Activated CD8-positive, alpha-beta T cell treated with anti-CD3 and anti-CD28 coated beads for 36 hours (primary cell): ENCODE measurements at regions not wholly inside any gene's neighbourhood (a gene's known extent, or its start where the extent isn't known, plus 50 kb on each side); places are given as distances from the start of the nearest gene placed in this dataset.
A peak's percentile ranks its signal among the peaks of the same experiment; 100 is the strongest.

Source experiments
- ATAC-seq: fragments of 200-7000 bp; cut with Tn5 transposase; one replicate; pipeline ENCODE4 v1.10.0; 2021; ENCODE audit warnings: mild to moderate bottlenecking, moderate library complexity
- CTCF ChIA-PET: fragments of 350-600 bp; sonication (Branson Sonifier 250); formaldehyde crosslinking; loops from one replicate; lab custom pipeline; 2021; ENCODE audit warnings: antibody characterized with exemption; lab: Charles Lee
- POLR2A ChIA-PET: fragments of 350-600 bp; sonication (Branson Sonifier 250); formaldehyde crosslinking; loops from one replicate; lab custom pipeline; 2021; ENCODE audit warnings: antibody characterized with exemption; lab: Charles Lee
- DNase-seq: peaks from one replicate; pipeline ENCODE4 v3.0.0-alpha.2; 2020
- H3K27ac Mint-ChIP-seq: one replicate; pipeline ENCODE4 v1.8.0; 2021; ENCODE audit warnings: mild to moderate bottlenecking, mixed read lengths
- H3K27me3 Mint-ChIP-seq: one replicate; pipeline ENCODE4 v1.8.0; 2021; ENCODE audit warnings: mixed read lengths
- H3K36me3 Mint-ChIP-seq: one replicate; pipeline ENCODE4 v1.8.0; 2021; ENCODE audit warnings: low read depth, mixed read lengths
- H3K4me1 Mint-ChIP-seq: one replicate; pipeline ENCODE4 v1.8.0; 2021; ENCODE audit warnings: low read depth, mixed read lengths
- H3K4me3 Mint-ChIP-seq: one replicate; pipeline ENCODE4 v1.8.0; 2021; ENCODE audit warnings: mild to moderate bottlenecking, moderate library complexity, mixed read lengths
- H3K9me3 Mint-ChIP-seq: one replicate; pipeline ENCODE4 v1.8.0; 2021; ENCODE audit warnings: mixed read lengths
- CTCF ChIP-seq: fragments of 200-600 bp; IDR thresholded peaks from one replicate; pipeline ENCODE4 v1.8.0; 2022; ENCODE audit warnings: antibody characterized with exemption, mild to moderate bottlenecking
- intact Hi-C: fragments of 100-400 bp; cut with micrococcal nuclease; formaldehyde crosslinking; loops from one replicate; pipeline ENCODE4 v1.10.0; 2022

DNA sequence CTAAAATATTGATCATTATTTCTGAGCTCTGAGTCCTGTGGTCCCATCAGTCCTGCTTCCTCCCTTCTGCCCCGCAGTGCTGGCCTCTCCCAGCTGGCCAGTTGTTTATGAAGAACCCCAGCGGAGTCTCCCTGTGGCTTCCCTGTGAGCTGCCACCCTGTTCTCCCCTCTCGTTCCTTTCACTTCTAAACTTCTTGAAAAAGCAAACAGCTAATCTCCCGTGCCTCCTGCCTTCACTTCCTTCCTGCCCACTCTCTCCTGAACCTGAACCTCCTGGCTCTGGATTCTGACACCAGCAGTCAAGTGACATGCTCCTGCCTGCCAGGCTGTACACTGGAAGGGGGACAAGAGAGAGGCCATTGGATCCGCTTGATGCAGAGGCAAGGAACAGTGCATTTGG lies 63.7 kb upstream of the ZPBP start:
- H3K9me3 Mint-ChIP-seq = peaks cover 9% of the 10 kb centered on the region
- peak; percentile 11 for ATAC-seq
- DNase-seq = no peak

DNA sequence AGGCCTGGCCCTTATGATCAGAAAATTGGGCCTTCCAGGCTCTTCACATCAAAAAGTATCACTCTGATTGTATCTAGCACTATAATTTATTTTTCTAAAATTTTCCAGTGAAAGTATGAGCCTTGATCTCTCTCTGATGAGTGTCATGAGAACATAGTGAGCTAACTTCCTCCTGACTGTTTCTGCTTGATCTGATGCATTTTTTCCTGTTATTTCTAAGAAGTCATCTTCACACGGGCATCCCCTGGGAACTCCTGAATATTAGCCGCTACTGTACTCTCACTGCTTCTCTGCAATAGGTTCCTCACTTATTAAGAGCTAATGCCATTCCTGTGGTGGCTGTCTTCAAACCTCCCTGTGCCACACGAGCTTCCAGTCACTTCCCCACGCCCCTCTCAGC lies 63.1 kb upstream of the ZPBP start:
- ChIA-PET POLR2A (interaction anchor here (0.5 to 2.0 kb wide), 15 partner anchors 9 to 1181 kb away, joined by 3 to 8 read pairs (median 3); no protein-coding TSS in a partner anchor), CTCF (interaction anchor here (0.6 to 2.8 kb wide), 9 partner anchors 10 to 312 kb away, joined by 3 to 26 read pairs (median 4); no protein-coding TSS in a partner anchor)
- no peak for TF ChIP-seq CTCF
- no peaks in the 10 kb centered on the region for H3K27me3 Mint-ChIP-seq
- ATAC-seq (peak; percentile 73), DNase-seq (peak; percentile 47)
- H3K27ac Mint-ChIP-seq = peak overlapping the region; percentile 94
- peaks cover 13% of the 10 kb centered on the region for H3K36me3 Mint-ChIP-seq
- H3K9me3 Mint-ChIP-seq = peaks cover 10% of the 10 kb centered on the region
- H3K4me1 Mint-ChIP-seq = peaks cover 66% of the 10 kb centered on the region
- H3K4me3 Mint-ChIP-seq = peak overlapping the region; percentile 62
- intact Hi-C loops = no loop called here

More for the DNA sequence above, 63.7 kb upstream of the ZPBP start:
- ChIA-PET POLR2A (interaction anchor here (0.5 to 2.0 kb wide), 13 partner anchors 9 to 1181 kb away, joined by 3 to 8 read pairs (median 3); no protein-coding TSS in a partner anchor), CTCF (interaction anchor here (0.6 to 2.8 kb wide), 8 partner anchors 10 to 311 kb away, joined by 3 to 26 read pairs (median 3); no protein-coding TSS in a partner anchor)
- intact Hi-C loops = no loop called here
- no peak for TF ChIP-seq CTCF
- Mint-ChIP-seq H3K36me3 (peaks cover 13% of the 10 kb centered on the region), H3K4me1 (peaks cover 64% of the 10 kb centered on the region), H3K27me3 (no peaks in the 10 kb centered on the region), H3K4me3 (peak overlapping the region; percentile 62), H3K27ac (peak overlapping the region; percentile 94)

DNA sequence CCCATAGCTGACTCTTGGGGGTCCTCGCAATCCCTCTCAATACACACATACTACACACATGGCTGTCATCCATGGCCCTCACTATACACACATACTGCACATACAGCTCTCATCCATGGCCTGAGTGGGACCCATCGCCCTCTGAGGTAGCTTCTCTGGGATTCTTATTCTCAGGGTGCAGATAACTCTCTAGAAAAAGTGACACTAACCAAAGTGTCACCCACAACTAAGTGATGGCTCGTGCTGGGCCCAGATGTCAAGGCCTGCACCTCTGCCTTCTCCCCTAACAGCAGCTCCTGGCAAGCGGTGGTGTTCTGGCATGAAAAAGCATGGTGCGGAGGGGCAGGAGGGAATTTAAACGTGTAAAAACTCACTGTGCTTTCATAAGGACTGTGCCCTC lies 62.7 kb upstream of the ZPBP start:
- peak; percentile 61 for ATAC-seq
- Mint-ChIP-seq H3K36me3 (peaks cover 13% of the 10 kb centered on the region), H3K4me3 (peak overlapping the region; percentile 62), H3K4me1 (peaks cover 66% of the 10 kb centered on the region), H3K9me3 (peaks cover 10% of the 10 kb centered on the region), H3K27ac (peak overlapping the region; percentile 94), H3K27me3 (no peaks in the 10 kb centered on the region)
- DNase-seq = peak; percentile 67
- TF ChIP-seq CTCF = no peak
- ChIA-PET CTCF (interaction anchor here (1.0 to 2.8 kb wide), 6 partner anchors 9 to 213 kb away, joined by 3 to 26 read pairs (median 6); no protein-coding TSS in a partner anchor), POLR2A (interaction anchor here (0.6 to 2.0 kb wide), 13 partner anchors 9 to 239 kb away, joined by 3 to 8 read pairs (median 3); no protein-coding TSS in a partner anchor)
- intact Hi-C loops = no loop called here

- Mint-ChIP-seq H3K27ac (peak overlapping the region; percentile 94), H3K27me3 (no peaks in the 10 kb centered on the region), H3K36me3 (peaks cover 13% of the 10 kb centered on the region), H3K4me3 (no peak overlapping the region), H3K9me3 (peaks cover 10% of the 10 kb centered on the region), H3K4me1 (peaks cover 77% of the 10 kb centered on the region)
- POLR2A ChIA-PET = interaction anchor here (1.3 to 1.5 kb wide), 2 partner anchors 46 to 158 kb away, joined by 3 to 4 read pairs; no protein-coding TSS in a partner anchor
- CTCF ChIA-PET = interaction anchor here (1.6 to 1.8 kb wide), 2 partner anchors 51 to 61 kb away, joined by 4 to 5 read pairs; partner anchors contain the start of gene ZPBP
- no peak for DNase-seq
- no peak for TF ChIP-seq CTCF
- ATAC-seq = no peak
- intact Hi-C loops = no loop called here
Observed at GRCh38 chr7:50153995-50154394, 60.9 kb upstream of the ZPBP start.

- Mint-ChIP-seq H3K27ac (peak overlapping the region; percentile 76), H3K4me3 (no peak overlapping the region), H3K36me3 (peaks cover 13% of the 10 kb centered on the region), H3K4me1 (peaks cover 85% of the 10 kb centered on the region), H3K9me3 (peaks cover 10% of the 10 kb centered on the region), H3K27me3 (no peaks in the 10 kb centered on the region)
- intact Hi-C loops = no loop called here
- ChIA-PET CTCF (interaction anchor here (0.8 to 2.1 kb wide), 9 partner anchors 9 to 265 kb away, joined by 3 to 11 read pairs (median 3); partner anchors contain the start of gene ZPBP), POLR2A (interaction anchor here (0.6 to 2.0 kb wide), 9 partner anchors 14 to 293 kb away, joined by 3 to 7 read pairs (median 3); partner anchors contain the start of gene ZPBP)
- ATAC-seq (no peak), DNase-seq (peak; percentile 26)
- no peak for TF ChIP-seq CTCF
Observed at GRCh38 chr7:50153148-50153547, 60.1 kb upstream of the ZPBP start.
